Stimulated activated CD4-positive, alpha-beta T cell treated with anti-CD3 and anti-CD28 coated beads, Interleukin-1b, Interleukin-23, amount 100 ng/mL, for 4 hours (primary cell): ENCODE measurements at regions not wholly inside any gene's neighbourhood (a gene's known extent, or its start where the extent isn't known, plus 50 kb on each side); places are given as distances from the start of the nearest gene placed in this dataset.

Source experiments
- DNase-seq, 2 donors: peaks; one replicate each; pipeline ENCODE4 v3.0.0-alpha.2; 2020; ENCODE audit warnings: low read depth in 2 of 2

DNA sequence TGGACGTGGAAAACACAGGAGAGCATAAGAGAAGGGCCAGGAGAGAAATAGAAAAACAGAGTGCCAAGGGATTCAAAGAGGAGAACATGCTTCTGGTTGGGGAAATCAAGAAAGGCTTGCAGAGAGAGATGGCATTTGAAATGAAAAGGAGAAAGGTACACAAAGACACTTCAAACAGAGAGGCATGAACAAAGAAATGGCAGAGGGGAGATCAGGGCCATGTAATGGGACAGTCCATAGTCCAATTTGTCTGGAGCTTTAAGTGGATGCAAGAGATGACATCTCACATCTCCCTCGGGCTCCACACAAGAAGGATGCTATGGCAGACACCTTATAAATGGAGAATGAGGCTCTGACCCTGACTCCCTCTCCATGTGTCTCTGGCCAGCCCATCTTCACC, 331.1 kb downstream of the MLLT3 start:
- DNase-seq, result no peak

- DNase-seq, result no peak
Measured at GRCh38 chr9:20290257-20290656, 332.0 kb downstream of the MLLT3 start.

GRCh38 chr9:20289423-20290010, 332.8 kb downstream of the MLLT3 start:
- DNase-seq, result no peak

DNA sequence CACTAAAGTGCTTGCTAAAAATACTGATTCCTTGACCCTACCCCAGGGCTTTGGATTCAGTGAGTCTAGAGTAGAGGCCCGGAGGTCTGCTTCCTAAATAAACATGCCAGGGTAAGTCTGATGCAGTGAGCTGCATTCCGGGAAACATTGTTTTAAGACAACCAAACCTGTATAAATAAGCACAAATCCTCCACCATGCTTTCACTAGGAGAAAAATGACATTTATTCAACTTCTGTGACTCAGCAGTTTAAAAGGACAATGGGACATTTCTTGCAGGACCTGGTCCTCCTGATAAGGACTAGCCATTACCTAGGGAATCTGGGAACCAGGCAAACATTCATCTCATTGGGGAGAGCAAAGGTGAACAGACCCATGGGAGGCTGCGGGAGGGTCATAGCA, 335.3 kb downstream of the MLLT3 start:
- no peak for DNase-seq

- no peak for DNase-seq
Measured at GRCh38 chr9:20286154-20286700, 336.1 kb downstream of the MLLT3 start.

GRCh38 chr9:20284601-20285289, 337.6 kb downstream of the MLLT3 start:
- no peak for DNase-seq

DNA sequence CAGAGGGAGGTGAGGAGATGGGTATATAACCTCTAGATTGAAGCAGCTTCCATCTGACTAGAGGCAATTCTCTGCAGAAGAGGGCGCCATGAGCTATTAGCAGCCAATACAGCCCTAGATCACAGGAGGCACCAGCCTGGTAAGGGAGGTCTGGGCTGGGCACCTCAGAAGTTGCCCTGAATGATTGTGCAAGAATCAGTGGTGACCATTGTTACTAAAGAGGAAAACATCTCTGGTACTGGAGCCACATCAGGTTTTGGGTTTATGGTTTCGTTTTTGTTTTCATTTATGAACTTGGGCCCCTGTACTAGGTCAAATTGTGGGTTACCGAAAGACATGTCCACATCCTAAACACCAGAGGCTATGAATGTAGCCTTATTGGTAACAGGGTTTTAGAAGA, 342.0 kb downstream of the MLLT3 start:
- no peak for DNase-seq

- no peak for DNase-seq
Measured at GRCh38 chr9:20276762-20277161, 345.5 kb downstream of the MLLT3 start.

DNA sequence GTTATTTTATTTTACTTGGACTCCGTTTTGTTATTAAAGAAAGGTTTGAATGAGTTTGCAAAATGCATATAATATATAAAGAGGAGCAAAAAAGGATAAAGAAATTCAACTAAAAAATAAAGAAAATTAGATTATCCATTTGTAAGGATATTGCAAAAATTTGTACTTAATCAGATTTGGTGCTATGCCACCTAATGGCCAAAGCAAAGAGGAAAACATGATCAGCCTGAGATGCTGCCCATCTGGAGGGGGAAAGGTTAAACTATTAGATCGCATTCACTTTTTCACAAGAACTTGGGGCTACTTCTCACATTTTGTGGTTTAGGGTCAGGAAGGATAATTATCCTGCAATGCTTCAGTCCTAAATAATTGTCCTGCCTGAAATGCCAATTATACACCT, 350.6 kb downstream of the MLLT3 start:
- DNase-seq, result no peak

DNA sequence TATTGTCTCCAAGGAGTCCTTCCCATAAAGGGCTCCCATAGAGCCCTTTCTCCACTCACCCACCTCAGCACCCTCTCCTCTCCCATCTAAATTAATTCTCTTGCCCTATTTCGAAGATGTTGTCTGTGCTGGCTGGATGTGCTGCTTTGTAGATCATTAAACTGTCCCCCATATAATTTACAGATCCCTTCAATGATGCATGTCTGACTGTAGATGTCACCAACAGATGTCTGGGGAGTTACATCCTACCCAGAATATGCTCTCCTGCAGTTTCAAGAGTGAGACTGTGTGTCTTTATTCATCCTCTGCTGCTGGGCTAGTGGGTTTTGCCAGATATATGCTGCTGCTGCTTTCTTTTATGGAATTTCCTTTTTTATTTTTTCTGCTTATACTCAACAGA, 351.2 kb downstream of the MLLT3 start:
- DNase-seq, result no peak

- DNase-seq, result no peak
Measured at GRCh38 chr9:20270161-20270560, 352.1 kb downstream of the MLLT3 start.

DNA sequence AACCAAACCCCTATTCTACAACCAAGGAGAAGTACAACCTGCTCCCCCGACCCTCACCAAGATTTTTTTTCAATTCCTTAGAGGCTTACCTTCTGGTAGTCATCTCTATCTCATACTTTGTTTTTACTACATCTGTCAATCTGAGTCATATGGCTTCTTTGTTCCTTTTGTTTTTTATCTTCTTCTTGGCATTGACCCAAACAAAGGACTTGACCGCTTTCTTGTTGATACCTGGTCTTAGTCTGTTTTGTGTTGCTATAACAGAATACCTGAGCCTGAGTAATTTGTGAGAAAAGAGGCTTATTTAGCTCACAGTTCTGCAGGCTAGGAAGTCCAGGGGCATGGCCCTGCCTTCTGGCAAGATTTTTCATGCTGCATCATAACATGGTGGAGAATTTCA, 352.7 kb downstream of the MLLT3 start:
- no peak for DNase-seq

DNA sequence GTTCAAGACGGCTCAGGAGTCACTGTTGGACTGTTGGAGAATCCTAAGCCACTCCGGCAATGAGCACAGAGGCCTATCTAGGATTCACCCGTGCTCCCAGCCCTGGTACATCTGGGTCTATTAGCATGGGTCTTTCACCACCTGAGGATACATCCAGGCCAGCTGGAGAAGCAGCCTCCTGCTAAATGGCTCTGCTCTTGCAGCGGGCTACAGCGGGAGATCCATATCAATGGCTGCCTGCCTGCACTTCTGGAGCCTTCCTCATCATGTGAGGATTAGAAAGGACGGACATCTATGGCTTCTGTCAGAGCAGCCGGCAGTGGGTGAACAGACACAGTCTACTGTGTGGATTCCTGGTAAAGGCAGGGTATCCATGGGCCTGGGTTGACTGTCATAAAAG, 357.4 kb downstream of the MLLT3 start:
- no peak for DNase-seq

GRCh38 chr9:20262611-20263010, 359.7 kb downstream of the MLLT3 start:
- DNase-seq, result no peak

- DNase-seq, result no peak
Measured at GRCh38 chr9:20256284-20256948, 365.9 kb downstream of the MLLT3 start.

DNA sequence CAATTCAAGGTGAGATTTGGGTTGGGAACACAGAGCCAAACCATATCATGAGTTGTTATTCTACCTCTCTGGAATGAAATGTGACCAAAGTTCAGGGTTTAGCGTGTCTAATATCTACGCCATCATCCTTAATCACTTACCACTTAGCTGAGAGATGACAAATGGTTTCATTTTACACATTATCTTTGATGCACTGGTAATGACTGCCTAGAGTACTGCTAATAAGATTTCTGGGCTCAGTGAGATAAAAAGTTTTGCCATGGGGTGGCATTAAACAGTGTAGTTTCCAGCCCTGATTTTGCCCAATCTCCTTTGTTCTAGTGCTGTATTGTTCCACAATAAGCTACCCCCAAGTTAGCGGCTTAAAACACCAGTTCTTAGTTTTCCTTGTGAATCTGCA, 367.2 kb downstream of the MLLT3 start:
- no peak for DNase-seq

GRCh38 chr9:20253635-20254034, 368.7 kb downstream of the MLLT3 start:
- no peak for DNase-seq

- DNase-seq, result no peak
Measured at GRCh38 chr9:20252778-20253177, 369.5 kb downstream of the MLLT3 start.

DNA sequence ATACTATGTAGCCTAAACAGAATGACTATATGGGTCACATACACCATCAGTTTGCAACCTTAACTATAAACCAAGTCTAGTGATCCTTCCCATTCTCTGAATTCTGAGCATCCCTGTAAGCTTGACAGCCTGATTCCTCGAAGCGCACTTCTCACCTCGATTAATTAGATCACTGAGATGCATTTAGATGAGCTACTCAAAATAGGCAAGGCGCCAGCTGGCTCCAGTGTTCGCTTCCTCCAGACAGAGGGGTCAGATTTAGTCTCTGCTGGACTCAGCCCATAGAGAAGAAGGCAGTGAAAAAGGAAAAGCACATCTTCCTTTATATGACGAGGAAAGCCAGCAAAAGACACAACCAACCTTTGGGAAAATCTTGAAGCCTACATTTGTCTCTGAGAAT, 371.5 kb downstream of the MLLT3 start:
- DNase-seq, result no peak

DNA sequence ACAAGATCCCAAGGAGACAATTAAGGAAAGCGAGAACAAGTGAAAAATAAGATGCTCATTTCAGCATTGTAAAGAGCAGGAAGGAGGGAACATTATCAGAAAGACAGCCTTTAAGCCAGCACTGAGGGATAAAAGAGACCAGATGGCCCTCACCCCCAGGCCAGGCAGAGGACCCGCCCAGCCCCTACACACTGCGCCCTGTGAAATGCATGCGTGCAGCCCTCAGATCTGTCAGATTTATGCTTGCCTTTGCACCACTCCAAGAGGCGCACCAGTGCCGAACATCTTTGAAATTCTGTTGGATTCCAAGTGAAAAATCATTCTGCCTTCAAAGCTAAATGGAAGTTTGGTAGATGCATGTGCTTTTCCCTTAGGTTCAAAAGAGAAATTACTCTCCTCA, 378.0 kb downstream of the MLLT3 start:
- no peak for DNase-seq

GRCh38 chr9:20243841-20244240, 378.5 kb downstream of the MLLT3 start:
- no peak for DNase-seq

DNA sequence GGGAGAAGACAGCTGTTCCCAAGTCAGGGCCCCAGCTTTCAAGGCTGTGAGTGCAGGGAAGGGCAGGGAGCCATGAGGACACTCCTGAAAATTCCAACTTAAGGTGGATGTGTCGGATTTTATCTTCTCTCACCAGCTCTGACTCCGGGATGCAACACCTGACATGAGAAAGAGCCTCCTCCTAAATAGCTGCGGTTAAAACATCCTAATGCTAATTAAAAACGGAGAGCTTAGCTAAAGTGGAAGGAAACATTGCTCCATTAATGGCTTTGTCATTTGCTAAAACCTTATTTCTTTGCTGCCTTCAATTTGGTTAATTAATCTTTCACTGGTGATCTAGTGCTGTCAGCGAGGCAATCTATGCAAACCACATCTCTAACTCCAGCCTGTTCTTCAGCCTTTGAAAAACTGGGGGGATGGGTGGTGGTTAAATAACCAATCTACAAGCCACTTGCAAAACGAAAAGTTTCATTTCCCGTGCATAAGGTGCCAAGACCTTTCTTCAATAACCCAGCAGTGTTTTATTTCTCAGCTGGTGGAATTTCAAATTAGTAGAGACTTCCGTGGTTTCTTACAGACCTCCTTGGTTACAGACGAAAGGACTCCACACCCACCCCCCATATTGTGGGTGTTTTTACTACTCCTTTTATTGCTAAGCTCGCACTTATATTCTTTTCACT, 379.6 kb downstream of the MLLT3 start:
- no peak for DNase-seq

DNA sequence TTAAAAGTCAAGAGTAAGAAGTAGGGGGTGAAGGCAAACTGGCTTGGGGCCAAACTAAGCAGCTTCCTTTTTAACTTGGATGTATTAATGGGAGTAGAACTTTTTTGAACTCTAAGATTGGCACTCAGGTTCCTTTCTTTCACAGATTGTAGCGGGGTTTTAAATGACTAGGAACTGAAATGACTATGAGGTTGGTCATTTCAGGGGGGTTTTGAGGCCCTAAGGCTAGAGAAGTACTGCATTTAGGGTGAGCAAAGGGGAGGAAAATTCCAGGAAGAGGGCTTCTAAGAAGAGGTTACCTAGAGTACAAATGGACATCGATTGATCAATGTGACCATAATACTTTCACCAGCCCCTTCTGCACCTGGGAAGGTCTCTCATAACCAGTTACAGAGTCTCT, 381.8 kb downstream of the MLLT3 start:
- DNase-seq, result no peak
